Esophagus squamous epithelium (tissue), 4 donors: ENCODE measurements at regions not wholly inside any gene's neighbourhood (a gene's known extent, or its start where the extent isn't known, plus 50 kb on each side); places are given as distances from the start of the nearest gene placed in this dataset.

Experiments
- POLR2A ChIP-seq, 4 donors: fragments of 450-650 bp; IDR thresholded peaks; one replicate each; pipeline ENCODE4 v1.6.1; 2017; ENCODE audit warnings: antibody characterized with exemption in 4 of 4, mild to moderate bottlenecking in 4 of 4, moderate library complexity in 3 of 4
- TF ChIP-seq, protein P1 (sequence below), 6 experiments: fragments of 450-650 bp in 4 of 6; fragments of 200-600 bp in 2 of 6; sonication (generic) in 2 of 6; IDR thresholded peaks; one replicate each; pipeline ENCODE4 v1.5.1; 2016 to 2019; ENCODE audit warnings: antibody characterized with exemption in 6 of 6, mild to moderate bottlenecking in 4 of 6, moderate library complexity in 4 of 6

DNA sequence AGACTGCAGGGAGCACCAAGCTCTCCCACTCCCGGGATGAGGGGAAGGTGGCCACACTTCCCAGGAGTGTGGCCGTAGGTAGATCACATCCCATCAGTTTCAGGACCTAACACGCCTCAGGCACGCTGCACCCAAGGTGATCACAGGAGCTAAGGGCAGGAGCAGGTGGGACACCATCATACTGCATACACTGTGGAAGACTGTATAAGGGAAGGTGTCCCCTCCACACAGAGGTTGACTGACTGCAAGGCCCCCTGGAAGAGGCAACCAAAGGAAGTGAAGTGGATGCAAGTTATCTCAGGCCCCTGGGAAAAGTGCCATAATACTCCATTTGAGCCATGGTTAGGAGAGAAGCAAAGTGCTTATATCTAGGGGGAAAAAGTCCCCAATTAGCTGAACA is 351.9 kb upstream of the SMIM21 start:
- no peak for TF ChIP-seq POLR2A (IDR thresholded peaks at IDR 0.05)
- TF ChIP-seq, protein P1, sequence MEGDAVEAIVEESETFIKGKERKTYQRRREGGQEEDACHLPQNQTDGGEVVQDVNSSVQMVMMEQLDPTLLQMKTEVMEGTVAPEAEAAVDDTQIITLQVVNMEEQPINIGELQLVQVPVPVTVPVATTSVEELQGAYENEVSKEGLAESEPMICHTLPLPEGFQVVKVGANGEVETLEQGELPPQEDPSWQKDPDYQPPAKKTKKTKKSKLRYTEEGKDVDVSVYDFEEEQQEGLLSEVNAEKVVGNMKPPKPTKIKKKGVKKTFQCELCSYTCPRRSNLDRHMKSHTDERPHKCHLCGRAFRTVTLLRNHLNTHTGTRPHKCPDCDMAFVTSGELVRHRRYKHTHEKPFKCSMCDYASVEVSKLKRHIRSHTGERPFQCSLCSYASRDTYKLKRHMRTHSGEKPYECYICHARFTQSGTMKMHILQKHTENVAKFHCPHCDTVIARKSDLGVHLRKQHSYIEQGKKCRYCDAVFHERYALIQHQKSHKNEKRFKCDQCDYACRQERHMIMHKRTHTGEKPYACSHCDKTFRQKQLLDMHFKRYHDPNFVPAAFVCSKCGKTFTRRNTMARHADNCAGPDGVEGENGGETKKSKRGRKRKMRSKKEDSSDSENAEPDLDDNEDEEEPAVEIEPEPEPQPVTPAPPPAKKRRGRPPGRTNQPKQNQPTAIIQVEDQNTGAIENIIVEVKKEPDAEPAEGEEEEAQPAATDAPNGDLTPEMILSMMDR (IDR thresholded peaks at IDR 0.05): no peak
